Activated T-cell treated with anti-CD3 and anti-CD28 coated beads, Interleukin-2, amount 50 U/mL, for 24 hours (primary cell): ENCODE measurements at regions not wholly inside any gene's neighbourhood (a gene's known extent, or its start where the extent isn't known, plus 50 kb on each side); places are given as distances from the start of the nearest gene placed in this dataset.

Experiments
- DNase-seq: peaks from one replicate; pipeline ENCODE4 v3.0.0-alpha.2; 2020
- H3K27ac Mint-ChIP-seq: 2 replicates; pipeline ENCODE4 v1.8.0; 2020; ENCODE audit warnings: mild to moderate bottlenecking, mixed read lengths
- H3K27me3 Mint-ChIP-seq: 2 replicates; pipeline ENCODE4 v1.8.0; 2020; ENCODE audit warnings: mixed read lengths
- H3K36me3 Mint-ChIP-seq: 2 replicates; pipeline ENCODE4 v1.8.0; 2020; ENCODE audit warnings: low read depth, mixed read lengths
- H3K4me1 Mint-ChIP-seq: 2 replicates; pipeline ENCODE4 v1.8.0; 2020; ENCODE audit warnings: low read depth, mixed read lengths
- H3K4me3 Mint-ChIP-seq: 2 replicates; pipeline ENCODE4 v1.8.0; 2020; ENCODE audit warnings: mild to moderate bottlenecking, moderate library complexity, mixed read lengths
- H3K9me3 Mint-ChIP-seq: 2 replicates; pipeline ENCODE4 v1.8.0; 2020; ENCODE audit warnings: mixed read lengths

- Mint-ChIP-seq H3K36me3 (no peaks in the 10 kb centered on the region), H3K9me3 (no peaks in the 10 kb centered on the region), H3K4me1 (peaks cover 7% of the 10 kb centered on the region), H3K27ac (peak overlapping the region; percentile 38), H3K4me3 (no peak overlapping the region), H3K27me3 (peaks cover 44% of the 10 kb centered on the region)
- no peak for DNase-seq
Observed at GRCh38 chr13:26996965-26997752, 174.5 kb downstream of the USP12 start.

- DNase-seq = no peak
Observed at GRCh38 chr13:26995159-26995558, 176.5 kb downstream of the USP12 start.

GRCh38 chr13:26993780-26994179 is 177.8 kb downstream of the USP12 start:
- H3K9me3 Mint-ChIP-seq = no peaks in the 10 kb centered on the region
- no peak overlapping the region for H3K4me3 Mint-ChIP-seq
- no peak for DNase-seq
- H3K4me1 Mint-ChIP-seq = peaks cover 7% of the 10 kb centered on the region
- H3K36me3 Mint-ChIP-seq = no peaks in the 10 kb centered on the region
- peaks cover 30% of the 10 kb centered on the region for H3K27me3 Mint-ChIP-seq
- H3K27ac Mint-ChIP-seq = no peak overlapping the region

More at GRCh38 chr13:26995159-26995558, 176.5 kb downstream of the USP12 start:
- Mint-ChIP-seq H3K36me3 (no peaks in the 10 kb centered on the region), H3K4me1 (peaks cover 7% of the 10 kb centered on the region), H3K4me3 (no peak overlapping the region), H3K9me3 (no peaks in the 10 kb centered on the region), H3K27me3 (peaks cover 38% of the 10 kb centered on the region), H3K27ac (no peak overlapping the region)

GRCh38 chr13:26992951-26993719 is 178.5 kb downstream of the USP12 start:
- Mint-ChIP-seq H3K27me3 (peaks cover 29% of the 10 kb centered on the region), H3K4me3 (no peak overlapping the region), H3K9me3 (no peaks in the 10 kb centered on the region), H3K27ac (no peak overlapping the region), H3K36me3 (no peaks in the 10 kb centered on the region), H3K4me1 (peaks cover 7% of the 10 kb centered on the region)
- DNase-seq = no peak

- H3K4me3 Mint-ChIP-seq = no peak overlapping the region
Observed at GRCh38 chr13:26991508-26992181, 180.0 kb downstream of the USP12 start.

GRCh38 chr13:26989957-26990713 is 181.5 kb downstream of the USP12 start:
- no peak overlapping the region for H3K4me3 Mint-ChIP-seq
- no peaks in the 10 kb centered on the region for H3K36me3 Mint-ChIP-seq
- H3K4me1 Mint-ChIP-seq = no peaks in the 10 kb centered on the region
- H3K9me3 Mint-ChIP-seq = no peaks in the 10 kb centered on the region
- peaks cover 14% of the 10 kb centered on the region for H3K27me3 Mint-ChIP-seq
- no peak overlapping the region for H3K27ac Mint-ChIP-seq
- no peak for DNase-seq

More at GRCh38 chr13:26991508-26992181, 180.0 kb downstream of the USP12 start:
- Mint-ChIP-seq H3K27ac (no peak overlapping the region), H3K4me1 (no peaks in the 10 kb centered on the region), H3K27me3 (peaks cover 25% of the 10 kb centered on the region), H3K36me3 (no peaks in the 10 kb centered on the region), H3K9me3 (no peaks in the 10 kb centered on the region)
- DNase-seq = no peak

- H3K4me1 Mint-ChIP-seq = no peaks in the 10 kb centered on the region
- no peak overlapping the region for H3K27ac Mint-ChIP-seq
- H3K4me3 Mint-ChIP-seq = no peak overlapping the region
- H3K36me3 Mint-ChIP-seq = no peaks in the 10 kb centered on the region
- H3K9me3 Mint-ChIP-seq = no peaks in the 10 kb centered on the region
- DNase-seq = no peak
- peaks cover 13% of the 10 kb centered on the region for H3K27me3 Mint-ChIP-seq
Observed at GRCh38 chr13:26989261-26989956, 182.2 kb downstream of the USP12 start.

- Mint-ChIP-seq H3K4me1 (no peaks in the 10 kb centered on the region), H3K27ac (no peak overlapping the region), H3K4me3 (no peak overlapping the region), H3K9me3 (no peaks in the 10 kb centered on the region), H3K36me3 (no peaks in the 10 kb centered on the region), H3K27me3 (peaks cover 18% of the 10 kb centered on the region)
- DNase-seq = no peak
Observed at GRCh38 chr13:26988059-26988769, 183.4 kb downstream of the USP12 start.

GRCh38 chr13:26987486-26988013 is 184.1 kb downstream of the USP12 start:
- Mint-ChIP-seq H3K4me3 (no peak overlapping the region), H3K27me3 (peaks cover 23% of the 10 kb centered on the region), H3K36me3 (no peaks in the 10 kb centered on the region), H3K9me3 (no peaks in the 10 kb centered on the region), H3K4me1 (no peaks in the 10 kb centered on the region), H3K27ac (no peak overlapping the region)
- DNase-seq = no peak

- Mint-ChIP-seq H3K27me3 (peaks cover 23% of the 10 kb centered on the region), H3K9me3 (no peaks in the 10 kb centered on the region), H3K4me1 (no peaks in the 10 kb centered on the region), H3K36me3 (no peaks in the 10 kb centered on the region), H3K4me3 (no peak overlapping the region), H3K27ac (no peak overlapping the region)
- DNase-seq = peak; percentile 58
Observed at GRCh38 chr13:26985285-26985878, 186.2 kb downstream of the USP12 start.

GRCh38 chr13:26984337-26984736 is 187.3 kb downstream of the USP12 start:
- H3K4me3 Mint-ChIP-seq = no peak overlapping the region
- H3K4me1 Mint-ChIP-seq = no peaks in the 10 kb centered on the region
- peaks cover 21% of the 10 kb centered on the region for H3K27me3 Mint-ChIP-seq
- no peak for DNase-seq
- H3K27ac Mint-ChIP-seq = no peak overlapping the region
- no peaks in the 10 kb centered on the region for H3K9me3 Mint-ChIP-seq
- no peaks in the 10 kb centered on the region for H3K36me3 Mint-ChIP-seq

- Mint-ChIP-seq H3K36me3 (no peaks in the 10 kb centered on the region), H3K9me3 (no peaks in the 10 kb centered on the region), H3K4me1 (no peaks in the 10 kb centered on the region), H3K27ac (no peak overlapping the region), H3K4me3 (no peak overlapping the region), H3K27me3 (peaks cover 23% of the 10 kb centered on the region)
- DNase-seq = no peak
Observed at GRCh38 chr13:26983543-26984320, 187.9 kb downstream of the USP12 start.
